ENCODE measurements at regions not wholly inside any gene's neighbourhood (a gene's known extent, or its start where the extent isn't known, plus 50 kb on each side); places are given as distances from the start of the nearest gene placed in this dataset.

GRCh38 chr10:29209830-29210229, 79.0 kb upstream of the LYZL1 start:
- H3K27ac ChIP-seq (ENCODE audit: control insufficient read depth, insufficient read depth, low read length), result no peak overlapping the region
- no peaks in the 10 kb centered on the region for H4K20me1 ChIP-seq (ENCODE audit: control insufficient read depth, extremely low read depth, insufficient read depth, low read length)
- H2AFZ ChIP-seq (ENCODE audit: control insufficient read depth, low read length), result no peak overlapping the region
- TF ChIP-seq, protein P1, sequence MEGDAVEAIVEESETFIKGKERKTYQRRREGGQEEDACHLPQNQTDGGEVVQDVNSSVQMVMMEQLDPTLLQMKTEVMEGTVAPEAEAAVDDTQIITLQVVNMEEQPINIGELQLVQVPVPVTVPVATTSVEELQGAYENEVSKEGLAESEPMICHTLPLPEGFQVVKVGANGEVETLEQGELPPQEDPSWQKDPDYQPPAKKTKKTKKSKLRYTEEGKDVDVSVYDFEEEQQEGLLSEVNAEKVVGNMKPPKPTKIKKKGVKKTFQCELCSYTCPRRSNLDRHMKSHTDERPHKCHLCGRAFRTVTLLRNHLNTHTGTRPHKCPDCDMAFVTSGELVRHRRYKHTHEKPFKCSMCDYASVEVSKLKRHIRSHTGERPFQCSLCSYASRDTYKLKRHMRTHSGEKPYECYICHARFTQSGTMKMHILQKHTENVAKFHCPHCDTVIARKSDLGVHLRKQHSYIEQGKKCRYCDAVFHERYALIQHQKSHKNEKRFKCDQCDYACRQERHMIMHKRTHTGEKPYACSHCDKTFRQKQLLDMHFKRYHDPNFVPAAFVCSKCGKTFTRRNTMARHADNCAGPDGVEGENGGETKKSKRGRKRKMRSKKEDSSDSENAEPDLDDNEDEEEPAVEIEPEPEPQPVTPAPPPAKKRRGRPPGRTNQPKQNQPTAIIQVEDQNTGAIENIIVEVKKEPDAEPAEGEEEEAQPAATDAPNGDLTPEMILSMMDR (optimal IDR thresholded peaks at IDR 0.05 in 1 of 3, IDR thresholded peaks at IDR 0.05 in 1 of 3, conservative IDR thresholded peaks at IDR 0.05 in 1 of 3; ENCODE audit: extremely low read depth in 1 of 3, insufficient read depth in 2 of 3, low read length in 3 of 3), result no peak
- TF ChIP-seq EZH2 (IDR thresholded peaks at IDR 0.05; ENCODE audit: low read length), result no peak
- H3K4me1 ChIP-seq (ENCODE audit: control insufficient read depth, extremely low read depth, insufficient read depth, low read length), result no peaks in the 10 kb centered on the region
- dilution Hi-C loops (cut with MboI; ENCODE audit: extremely low pct_ligation_motif_present, low sequenced_read_pairs), result no loop called here
- H3K79me2 ChIP-seq (ENCODE audit: control insufficient read depth, insufficient read depth, low read length), result no peaks in the 10 kb centered on the region
- H3K9ac ChIP-seq (ENCODE audit: control insufficient read depth, extremely low read depth, insufficient read depth, low read length), result no peak overlapping the region
- H3K4me3 ChIP-seq (ENCODE audit: control insufficient read depth in 2 of 3, extremely low read depth in 1 of 3, insufficient read depth in 2 of 3, low read depth in 1 of 3, low read length in 3 of 3), result no peak overlapping the region
- H3K36me3 ChIP-seq (ENCODE audit: control insufficient read depth in 2 of 2, extremely low read depth in 1 of 2, insufficient read depth in 2 of 2, low read length in 2 of 2), result no peaks in the 10 kb centered on the region
- H3K9me3 ChIP-seq (ENCODE audit: control insufficient read depth, low read depth, low read length), result no peaks in the 10 kb centered on the region
- no peaks in the 10 kb centered on the region for H3K9me1 ChIP-seq (ENCODE audit: control insufficient read depth, extremely low read depth, insufficient read depth, low read length)
- H3K4me2 ChIP-seq (ENCODE audit: control insufficient read depth, extremely low read depth, insufficient read depth, low read depth, low read length), result no peak overlapping the region
- FAIRE-seq (no peak), DNase-seq (ENCODE audit: low read depth, low spot score) (no peak)
- peaks cover 6% of the 10 kb centered on the region for H3K27me3 ChIP-seq (ENCODE audit: control insufficient read depth, extremely low read depth, insufficient read depth, low read length)

DNA sequence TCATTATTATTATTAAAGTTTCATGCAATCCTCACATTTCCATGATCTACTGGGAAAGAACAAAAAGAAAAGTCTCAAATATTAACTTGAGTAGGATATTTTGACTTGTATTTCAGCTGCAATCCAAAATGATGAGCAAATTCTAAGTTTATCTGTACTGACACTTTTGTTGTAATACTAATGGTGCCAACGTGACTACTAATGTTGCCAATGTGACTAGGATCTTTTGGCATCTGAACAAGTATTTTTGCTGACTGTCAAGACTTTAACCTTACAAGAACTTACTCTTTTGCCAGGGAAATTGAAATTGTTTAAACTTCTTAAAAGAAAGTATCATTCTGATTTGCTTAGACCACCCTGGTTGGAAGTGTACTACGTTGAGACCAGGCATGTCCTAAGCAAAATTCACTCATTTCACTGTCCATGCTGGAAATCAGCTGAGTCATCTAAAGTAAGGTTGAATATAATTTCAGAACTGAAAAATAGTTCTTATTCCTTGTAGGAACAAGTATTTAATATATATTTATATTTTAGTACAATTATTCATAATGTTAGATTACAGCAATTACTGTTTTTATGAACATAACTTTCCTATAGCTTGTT, 78.5 kb upstream of the LYZL1 start:
- Histone ChIP-seq H3K36me3 (ENCODE audit: control insufficient read depth in 2 of 2, extremely low read depth in 1 of 2, insufficient read depth in 2 of 2, low read length in 2 of 2) (no peaks in the 10 kb centered on the region), H4K20me1 (ENCODE audit: control insufficient read depth, extremely low read depth, insufficient read depth, low read length) (no peaks in the 10 kb centered on the region), H3K9me1 (ENCODE audit: control insufficient read depth, extremely low read depth, insufficient read depth, low read length) (no peaks in the 10 kb centered on the region), H3K9me3 (ENCODE audit: control insufficient read depth, low read depth, low read length) (no peaks in the 10 kb centered on the region), H3K79me2 (ENCODE audit: control insufficient read depth, insufficient read depth, low read length) (no peaks in the 10 kb centered on the region), H3K27ac (ENCODE audit: control insufficient read depth, insufficient read depth, low read length) (no peak overlapping the region), H3K4me3 (ENCODE audit: control insufficient read depth in 2 of 3, extremely low read depth in 1 of 3, insufficient read depth in 2 of 3, low read depth in 1 of 3, low read length in 3 of 3) (no peak overlapping the region), H3K9ac (ENCODE audit: control insufficient read depth, extremely low read depth, insufficient read depth, low read length) (no peak overlapping the region), H3K4me2 (ENCODE audit: control insufficient read depth, extremely low read depth, insufficient read depth, low read depth, low read length) (no peak overlapping the region), H3K27me3 (ENCODE audit: control insufficient read depth, extremely low read depth, insufficient read depth, low read length) (peaks cover 6% of the 10 kb centered on the region), H2AFZ (ENCODE audit: control insufficient read depth, low read length) (no peak overlapping the region), H3K4me1 (ENCODE audit: control insufficient read depth, extremely low read depth, insufficient read depth, low read length) (no peaks in the 10 kb centered on the region)
- dilution Hi-C loops (cut with MboI; ENCODE audit: extremely low pct_ligation_motif_present, low sequenced_read_pairs), result no loop called here
- FAIRE-seq, result no peak
- TF ChIP-seq, protein P1 (optimal IDR thresholded peaks at IDR 0.05 in 1 of 3, IDR thresholded peaks at IDR 0.05 in 1 of 3, conservative IDR thresholded peaks at IDR 0.05 in 1 of 3; ENCODE audit: extremely low read depth in 1 of 3, insufficient read depth in 2 of 3, low read length in 3 of 3), result no peak
- TF ChIP-seq EZH2 (IDR thresholded peaks at IDR 0.05; ENCODE audit: low read length), result no peak
- no peak for DNase-seq (ENCODE audit: low read depth, low spot score)
